ENCODE measurements at regions not wholly inside any gene's neighbourhood (a gene's known extent, or its start where the extent isn't known, plus 50 kb on each side); places are given as distances from the start of the nearest gene placed in this dataset.

- no peak for TF ChIP-seq TCF7 (CRISPR knock-in tag; IDR thresholded peaks at IDR 0.05; ENCODE audit: low read depth)
- TF ChIP-seq ZNF423 (CRISPR knock-in tag; IDR thresholded peaks at IDR 0.05) = no peak
- no peak for TF ChIP-seq CTCF (IDR thresholded peaks at IDR 0.05)
- no peak for TF ChIP-seq TEAD4 (CRISPR knock-in tag; IDR thresholded peaks at IDR 0.05)
- TF ChIP-seq MXD4 (CRISPR knock-in tag; IDR thresholded peaks at IDR 0.05; ENCODE audit: borderline replicate concordance) = no peak
- no peak for TF ChIP-seq ATF2 (CRISPR knock-in tag; IDR thresholded peaks at IDR 0.05; ENCODE audit: borderline replicate concordance, low read depth)
Measured at GRCh38 chr2:75432761-75433361, 127.9 kb downstream of the EVA1A start.
